ENCODE measurements at regions not wholly inside any gene's neighbourhood (a gene's known extent, or its start where the extent isn't known, plus 50 kb on each side); places are given as distances from the start of the nearest gene placed in this dataset.
"Not testable (repeated sequence)": the region's sequence is repeated elsewhere in the genome, so short reads cannot be mapped to it uniquely, and the experiment has no call there.

DNA sequence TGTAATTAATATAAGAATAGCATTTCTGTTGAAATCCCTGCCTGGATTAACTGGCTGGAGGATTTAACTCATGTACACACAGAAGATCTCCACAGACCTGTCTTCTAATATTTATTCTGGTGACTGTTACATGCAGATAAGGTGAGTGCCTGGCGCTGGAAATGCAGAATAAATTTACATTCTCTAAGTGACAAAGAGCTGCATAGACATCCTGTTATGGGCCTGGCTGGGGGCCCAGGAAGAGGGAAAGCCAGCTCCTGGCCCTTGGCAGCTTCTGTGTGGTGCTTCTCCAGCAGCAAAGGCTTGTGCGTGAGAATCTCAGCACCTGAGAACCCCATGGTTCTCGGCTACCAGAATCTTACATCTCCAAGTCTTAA is 446.6 kb downstream of the PTPRU start:
- H3K27ac ChIP-seq (ENCODE audit: low read length), result peak overlapping the region; percentile 89
- TF ChIP-seq EP300 (conservative IDR thresholded peaks at IDR 0.05; ENCODE audit: poor library complexity, severe bottlenecking) (no peak), MXI1 (conservative IDR thresholded peaks at IDR 0.05; ENCODE audit: poor library complexity, severe bottlenecking) (no peak), POLR2AphosphoS5 (IDR thresholded peaks at IDR 0.05) (no peak), EZH2 (IDR thresholded peaks at IDR 0.05; ENCODE audit: borderline replicate concordance, insufficient read depth, low read length, poor library complexity, severe bottlenecking) (no peak), TAF1 (IDR thresholded peaks at IDR 0.05; ENCODE audit: low read depth) (no peak), RAD21 (conservative IDR thresholded peaks at IDR 0.05) (peak; percentile 18), SMC3 (conservative IDR thresholded peaks at IDR 0.05; ENCODE audit: poor library complexity) (peak; percentile 17)
- TF ChIP-seq, protein P1, sequence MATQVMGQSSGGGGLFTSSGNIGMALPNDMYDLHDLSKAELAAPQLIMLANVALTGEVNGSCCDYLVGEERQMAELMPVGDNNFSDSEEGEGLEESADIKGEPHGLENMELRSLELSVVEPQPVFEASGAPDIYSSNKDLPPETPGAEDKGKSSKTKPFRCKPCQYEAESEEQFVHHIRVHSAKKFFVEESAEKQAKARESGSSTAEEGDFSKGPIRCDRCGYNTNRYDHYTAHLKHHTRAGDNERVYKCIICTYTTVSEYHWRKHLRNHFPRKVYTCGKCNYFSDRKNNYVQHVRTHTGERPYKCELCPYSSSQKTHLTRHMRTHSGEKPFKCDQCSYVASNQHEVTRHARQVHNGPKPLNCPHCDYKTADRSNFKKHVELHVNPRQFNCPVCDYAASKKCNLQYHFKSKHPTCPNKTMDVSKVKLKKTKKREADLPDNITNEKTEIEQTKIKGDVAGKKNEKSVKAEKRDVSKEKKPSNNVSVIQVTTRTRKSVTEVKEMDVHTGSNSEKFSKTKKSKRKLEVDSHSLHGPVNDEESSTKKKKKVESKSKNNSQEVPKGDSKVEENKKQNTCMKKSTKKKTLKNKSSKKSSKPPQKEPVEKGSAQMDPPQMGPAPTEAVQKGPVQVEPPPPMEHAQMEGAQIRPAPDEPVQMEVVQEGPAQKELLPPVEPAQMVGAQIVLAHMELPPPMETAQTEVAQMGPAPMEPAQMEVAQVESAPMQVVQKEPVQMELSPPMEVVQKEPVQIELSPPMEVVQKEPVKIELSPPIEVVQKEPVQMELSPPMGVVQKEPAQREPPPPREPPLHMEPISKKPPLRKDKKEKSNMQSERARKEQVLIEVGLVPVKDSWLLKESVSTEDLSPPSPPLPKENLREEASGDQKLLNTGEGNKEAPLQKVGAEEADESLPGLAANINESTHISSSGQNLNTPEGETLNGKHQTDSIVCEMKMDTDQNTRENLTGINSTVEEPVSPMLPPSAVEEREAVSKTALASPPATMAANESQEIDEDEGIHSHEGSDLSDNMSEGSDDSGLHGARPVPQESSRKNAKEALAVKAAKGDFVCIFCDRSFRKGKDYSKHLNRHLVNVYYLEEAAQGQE (IDR thresholded peaks at IDR 0.05; ENCODE audit: borderline replicate concordance), result no peak
- TF ChIP-seq, protein P2, sequence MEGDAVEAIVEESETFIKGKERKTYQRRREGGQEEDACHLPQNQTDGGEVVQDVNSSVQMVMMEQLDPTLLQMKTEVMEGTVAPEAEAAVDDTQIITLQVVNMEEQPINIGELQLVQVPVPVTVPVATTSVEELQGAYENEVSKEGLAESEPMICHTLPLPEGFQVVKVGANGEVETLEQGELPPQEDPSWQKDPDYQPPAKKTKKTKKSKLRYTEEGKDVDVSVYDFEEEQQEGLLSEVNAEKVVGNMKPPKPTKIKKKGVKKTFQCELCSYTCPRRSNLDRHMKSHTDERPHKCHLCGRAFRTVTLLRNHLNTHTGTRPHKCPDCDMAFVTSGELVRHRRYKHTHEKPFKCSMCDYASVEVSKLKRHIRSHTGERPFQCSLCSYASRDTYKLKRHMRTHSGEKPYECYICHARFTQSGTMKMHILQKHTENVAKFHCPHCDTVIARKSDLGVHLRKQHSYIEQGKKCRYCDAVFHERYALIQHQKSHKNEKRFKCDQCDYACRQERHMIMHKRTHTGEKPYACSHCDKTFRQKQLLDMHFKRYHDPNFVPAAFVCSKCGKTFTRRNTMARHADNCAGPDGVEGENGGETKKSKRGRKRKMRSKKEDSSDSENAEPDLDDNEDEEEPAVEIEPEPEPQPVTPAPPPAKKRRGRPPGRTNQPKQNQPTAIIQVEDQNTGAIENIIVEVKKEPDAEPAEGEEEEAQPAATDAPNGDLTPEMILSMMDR (IDR thresholded peaks at IDR 0.05; ENCODE audit: poor library complexity, severe bottlenecking), result no peak
- H3K4me2 ChIP-seq (ENCODE audit: low read length), result no peak overlapping the region
- peak overlapping the region; percentile 66 for H3K9ac ChIP-seq (ENCODE audit: low read length)
- H2AFZ ChIP-seq (ENCODE audit: low read depth, low read length), result peak overlapping the region; percentile 51
- no peaks in the 10 kb centered on the region for H3K9me2 ChIP-seq (ENCODE audit: insufficient read depth, low read length)
- H4K20me1 ChIP-seq (ENCODE audit: insufficient read depth), result no peaks in the 10 kb centered on the region
- H3K9me3 ChIP-seq (ENCODE audit: low read length), result no peaks in the 10 kb centered on the region
- no peaks in the 10 kb centered on the region for H3K36me3 ChIP-seq (ENCODE audit: insufficient read depth, low read length)
- peak overlapping the region; percentile 23 for H3K4me3 ChIP-seq (ENCODE audit: low read length)
- H3K27me3 ChIP-seq (ENCODE audit: insufficient read depth, low read depth, low read length), result no peaks in the 10 kb centered on the region
- peaks cover 9% of the 10 kb centered on the region for H3F3A ChIP-seq (ENCODE audit: insufficient read depth, low read length, poor library complexity, severe bottlenecking)
- no peaks in the 10 kb centered on the region for H3K79me2 ChIP-seq (replicated peaks; ENCODE audit: insufficient read depth, low read length)

DNA sequence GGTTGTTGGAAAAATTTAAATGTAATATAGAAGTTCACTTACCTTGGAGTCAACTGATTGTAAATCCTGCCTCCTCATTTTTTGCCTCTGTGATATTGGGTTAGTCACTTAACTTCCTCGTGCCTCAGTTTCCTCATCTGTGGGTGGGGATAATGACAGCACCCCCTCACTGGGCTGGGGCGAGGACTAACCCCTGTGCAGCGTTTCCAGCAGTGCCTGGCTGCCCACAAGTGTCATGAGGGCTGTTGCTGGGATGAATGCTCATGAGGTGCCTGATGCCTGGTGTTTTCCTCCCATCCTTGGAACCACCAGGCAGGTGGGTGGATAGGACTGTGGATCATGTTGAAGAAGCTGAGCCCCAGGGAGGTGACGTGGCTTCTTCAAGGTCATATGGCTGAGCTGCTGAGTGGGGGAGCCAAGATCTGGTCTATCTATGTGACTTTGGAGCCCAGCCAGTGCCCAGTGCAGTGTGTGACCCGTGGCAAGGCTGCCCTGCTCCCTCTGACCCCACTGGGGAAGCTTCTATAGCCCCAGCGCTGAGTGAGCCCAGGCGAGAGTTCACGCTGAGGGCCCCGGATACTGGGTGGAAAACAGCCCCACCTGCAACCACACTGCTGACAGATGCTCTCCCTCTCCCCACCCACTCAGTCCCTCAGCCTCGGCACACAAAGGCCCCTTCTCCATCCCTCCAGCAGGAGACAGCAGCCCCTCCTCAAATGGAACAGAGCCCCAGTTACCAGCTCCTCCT is 446.0 kb downstream of the PTPRU start:
- Histone ChIP-seq H3K9me2 (ENCODE audit: insufficient read depth, low read length) (no peaks in the 10 kb centered on the region), H4K20me1 (ENCODE audit: insufficient read depth) (no peaks in the 10 kb centered on the region), H2AFZ (ENCODE audit: low read depth, low read length) (peak overlapping the region; percentile 51), H3K4me2 (ENCODE audit: low read length) (no peak overlapping the region), H3K9ac (ENCODE audit: low read length) (peak overlapping the region; percentile 66), H3K36me3 (ENCODE audit: insufficient read depth, low read length) (no peaks in the 10 kb centered on the region), H3F3A (ENCODE audit: insufficient read depth, low read length, poor library complexity, severe bottlenecking) (peaks cover 9% of the 10 kb centered on the region), H3K79me2 (replicated peaks; ENCODE audit: insufficient read depth, low read length) (no peaks in the 10 kb centered on the region), H3K9me3 (ENCODE audit: low read length) (no peaks in the 10 kb centered on the region), H3K27me3 (ENCODE audit: insufficient read depth, low read depth, low read length) (no peaks in the 10 kb centered on the region), H3K27ac (ENCODE audit: low read length) (peak overlapping the region; percentile 89), H3K4me3 (ENCODE audit: low read length) (peak overlapping the region; percentile 23)
- TF ChIP-seq POLR2AphosphoS5 (IDR thresholded peaks at IDR 0.05), result no peak
- peak; percentile 29 for TF ChIP-seq SMC3 (conservative IDR thresholded peaks at IDR 0.05; ENCODE audit: poor library complexity)
- TF ChIP-seq TAF1 (IDR thresholded peaks at IDR 0.05; ENCODE audit: low read depth), result no peak
- TF ChIP-seq, protein P1 (IDR thresholded peaks at IDR 0.05; ENCODE audit: borderline replicate concordance), result no peak
- TF ChIP-seq EZH2 (IDR thresholded peaks at IDR 0.05; ENCODE audit: borderline replicate concordance, insufficient read depth, low read length, poor library complexity, severe bottlenecking), result no peak
- no peak for TF ChIP-seq MXI1 (conservative IDR thresholded peaks at IDR 0.05; ENCODE audit: poor library complexity, severe bottlenecking)
- TF ChIP-seq RAD21 (conservative IDR thresholded peaks at IDR 0.05), result no peak
- no peak for TF ChIP-seq EP300 (conservative IDR thresholded peaks at IDR 0.05; ENCODE audit: poor library complexity, severe bottlenecking)
- TF ChIP-seq, protein P2 (IDR thresholded peaks at IDR 0.05; ENCODE audit: poor library complexity, severe bottlenecking), result peak; percentile 35

DNA sequence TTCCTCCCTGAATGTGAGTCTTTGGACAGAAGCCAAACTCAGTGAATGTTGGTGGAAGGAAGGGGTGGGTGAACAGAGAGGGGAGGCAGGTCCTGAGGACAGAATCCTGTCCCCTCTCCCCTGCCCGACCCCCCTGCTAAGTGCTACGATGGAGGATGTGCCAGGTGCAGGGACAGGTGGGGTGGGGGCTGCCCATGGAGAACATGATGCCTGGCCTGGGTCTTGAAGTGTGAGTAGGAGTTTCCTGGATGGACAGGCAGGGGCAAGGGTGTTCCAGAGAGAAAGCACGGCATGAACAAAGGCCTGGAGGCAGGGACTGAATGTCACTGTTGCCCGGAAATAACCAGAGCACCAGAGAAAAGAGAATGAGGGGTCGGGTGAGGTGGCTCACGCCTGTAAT is 445.1 kb downstream of the PTPRU start:
- not testable (repeated sequence) for H3K27ac ChIP-seq (ENCODE audit: low read length); H3K9me3 ChIP-seq (ENCODE audit: low read length); H3K36me3 ChIP-seq (ENCODE audit: insufficient read depth, low read length); H3K9ac ChIP-seq (ENCODE audit: low read length); H3K4me2 ChIP-seq (ENCODE audit: low read length); H3K9me2 ChIP-seq (ENCODE audit: insufficient read depth, low read length); H2AFZ ChIP-seq (ENCODE audit: low read depth, low read length); H3K4me3 ChIP-seq (ENCODE audit: low read length); H3F3A ChIP-seq (ENCODE audit: insufficient read depth, low read length, poor library complexity, severe bottlenecking); H4K20me1 ChIP-seq (ENCODE audit: insufficient read depth); H3K27me3 ChIP-seq (ENCODE audit: insufficient read depth, low read depth, low read length); H3K79me2 ChIP-seq (replicated peaks; ENCODE audit: insufficient read depth, low read length)

Data from neural cell (in vitro differentiated cells).